ENCODE measurements at regions not wholly inside any gene's neighbourhood (a gene's known extent, or its start where the extent isn't known, plus 50 kb on each side); places are given as distances from the start of the nearest gene placed in this dataset.

- peak; percentile 95 for DNase-seq
- peak overlapping the region; percentile 68 for H3K27ac ChIP-seq (ENCODE audit: low read length)
- 22% methylated on average over 6 of the region's 13 CpGs for WGBS (ENCODE audit: insufficient coverage)
- no peaks in the 10 kb centered on the region for H3K27me3 ChIP-seq (ENCODE audit: control insufficient read depth, insufficient read depth, low read length)
- H3K4me1 ChIP-seq (ENCODE audit: control insufficient read depth, insufficient read depth, low read length), result peaks cover 8% of the 10 kb centered on the region
- no peak overlapping the region for H3K4me3 ChIP-seq (ENCODE audit: low read length)
- H3K36me3 ChIP-seq (ENCODE audit: control insufficient read depth, insufficient read depth, low read length), result no peaks in the 10 kb centered on the region
- no peaks in the 10 kb centered on the region for H3K9me3 ChIP-seq (replicated peaks; ENCODE audit: control insufficient read depth, low read depth, low read length)
Observed at GRCh38 chr2:8003462-8004075, 678.3 kb upstream of the ID2 start.

GRCh38 chr2:8004250-8004681 lies 677.6 kb upstream of the ID2 start:
- Histone ChIP-seq H3K36me3 (ENCODE audit: control insufficient read depth, insufficient read depth, low read length) (no peaks in the 10 kb centered on the region), H3K27me3 (ENCODE audit: control insufficient read depth, insufficient read depth, low read length) (no peaks in the 10 kb centered on the region), H3K4me3 (ENCODE audit: low read length) (no peak overlapping the region), H3K27ac (ENCODE audit: low read length) (peak overlapping the region; percentile 68), H3K4me1 (ENCODE audit: control insufficient read depth, insufficient read depth, low read length) (peaks cover 8% of the 10 kb centered on the region), H3K9me3 (replicated peaks; ENCODE audit: control insufficient read depth, low read depth, low read length) (no peaks in the 10 kb centered on the region)
- DNase-seq, result peak; percentile 71
- 12% methylated on average over 2 of the region's 4 CpGs for WGBS (ENCODE audit: insufficient coverage)

- peaks cover 8% of the 10 kb centered on the region for H3K4me1 ChIP-seq (ENCODE audit: control insufficient read depth, insufficient read depth, low read length)
- H3K9me3 ChIP-seq (replicated peaks; ENCODE audit: control insufficient read depth, low read depth, low read length), result no peaks in the 10 kb centered on the region
- no peaks in the 10 kb centered on the region for H3K36me3 ChIP-seq (ENCODE audit: control insufficient read depth, insufficient read depth, low read length)
- DNase-seq, result no peak
- H3K27ac ChIP-seq (ENCODE audit: low read length), result no peak overlapping the region
- H3K4me3 ChIP-seq (ENCODE audit: low read length), result no peak overlapping the region
- no peaks in the 10 kb centered on the region for H3K27me3 ChIP-seq (ENCODE audit: control insufficient read depth, insufficient read depth, low read length)
Observed at GRCh38 chr2:8006181-8006580, 675.7 kb upstream of the ID2 start.

DNA sequence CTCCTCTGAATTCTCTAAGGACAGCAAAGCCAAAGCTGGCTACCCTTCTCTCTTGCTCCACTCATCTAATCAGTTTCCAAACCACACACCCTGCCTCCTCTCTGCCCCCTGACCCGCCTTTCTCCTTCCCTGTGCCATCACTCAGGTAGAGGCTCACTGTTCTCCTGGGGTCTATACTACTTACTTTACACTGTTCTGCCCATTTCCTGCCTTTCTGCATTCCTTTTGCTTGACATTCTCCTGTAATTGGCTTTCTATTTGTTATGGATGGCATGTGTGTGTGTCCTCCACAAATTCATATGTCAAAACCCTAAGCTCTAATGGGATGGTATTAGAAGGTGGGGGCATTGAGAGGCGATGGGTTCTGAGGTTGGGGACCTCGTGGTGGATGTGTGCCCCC lies 675.2 kb upstream of the ID2 start:
- Histone ChIP-seq H3K27me3 (ENCODE audit: control insufficient read depth, insufficient read depth, low read length) (no peaks in the 10 kb centered on the region), H3K4me3 (ENCODE audit: low read length) (no peak overlapping the region), H3K9me3 (replicated peaks; ENCODE audit: control insufficient read depth, low read depth, low read length) (no peaks in the 10 kb centered on the region), H3K4me1 (ENCODE audit: control insufficient read depth, insufficient read depth, low read length) (peaks cover 8% of the 10 kb centered on the region), H3K36me3 (ENCODE audit: control insufficient read depth, insufficient read depth, low read length) (no peaks in the 10 kb centered on the region), H3K27ac (ENCODE audit: low read length) (no peak overlapping the region)
- DNase-seq, result no peak
- 83% methylated on average over 1 of the region's 3 CpGs for WGBS (ENCODE audit: insufficient coverage)

- DNase-seq, result no peak
- WGBS (ENCODE audit: insufficient coverage), result 63% methylated on average over 3 of the region's 11 CpGs
- H3K9me3 ChIP-seq (replicated peaks; ENCODE audit: control insufficient read depth, low read depth, low read length), result no peaks in the 10 kb centered on the region
Observed at GRCh38 chr2:8009010-8009597, 672.8 kb upstream of the ID2 start.

GRCh38 chr2:8015848-8016600 lies 665.8 kb upstream of the ID2 start:
- WGBS (ENCODE audit: insufficient coverage), result 52% methylated on average over 5 of the region's 7 CpGs
- H3K4me3 ChIP-seq (ENCODE audit: low read length), result no peak overlapping the region
- H3K27ac ChIP-seq (ENCODE audit: low read length), result no peak overlapping the region
- DNase-seq, result no peak
- no peaks in the 10 kb centered on the region for H3K27me3 ChIP-seq (ENCODE audit: control insufficient read depth, insufficient read depth, low read length)
- no peaks in the 10 kb centered on the region for H3K36me3 ChIP-seq (ENCODE audit: control insufficient read depth, insufficient read depth, low read length)
- H3K4me1 ChIP-seq (ENCODE audit: control insufficient read depth, insufficient read depth, low read length), result peaks cover 5% of the 10 kb centered on the region
- H3K9me3 ChIP-seq (replicated peaks; ENCODE audit: control insufficient read depth, low read depth, low read length), result no peaks in the 10 kb centered on the region

More at GRCh38 chr2:8009010-8009597, 672.8 kb upstream of the ID2 start:
- H3K27ac ChIP-seq (ENCODE audit: low read length), result no peak overlapping the region
- H3K36me3 ChIP-seq (ENCODE audit: control insufficient read depth, insufficient read depth, low read length), result no peaks in the 10 kb centered on the region
- H3K4me3 ChIP-seq (ENCODE audit: low read length), result no peak overlapping the region
- H3K4me1 ChIP-seq (ENCODE audit: control insufficient read depth, insufficient read depth, low read length), result peaks cover 7% of the 10 kb centered on the region
- no peaks in the 10 kb centered on the region for H3K27me3 ChIP-seq (ENCODE audit: control insufficient read depth, insufficient read depth, low read length)

DNA sequence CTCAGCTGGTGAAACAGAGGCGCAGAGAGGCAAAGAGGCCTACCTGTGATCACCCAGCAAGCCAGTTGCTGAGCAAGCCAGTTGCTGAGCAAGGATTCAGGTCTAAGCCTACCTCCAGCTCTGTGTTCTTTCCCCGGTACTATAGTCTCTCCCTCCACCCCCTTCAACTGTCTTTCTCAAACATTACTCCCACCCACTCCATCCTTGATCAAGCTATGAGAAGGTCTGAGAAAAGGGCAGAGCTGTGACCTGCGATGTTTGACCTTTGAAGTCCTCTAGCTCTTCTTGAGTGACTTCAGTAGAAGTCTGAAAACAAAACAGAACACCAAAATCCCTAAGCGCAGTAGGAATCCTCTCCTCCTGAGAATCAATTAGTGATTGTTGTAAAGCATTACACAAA lies 665.2 kb upstream of the ID2 start:
- Histone ChIP-seq H3K9me3 (replicated peaks; ENCODE audit: control insufficient read depth, low read depth, low read length) (no peaks in the 10 kb centered on the region), H3K27ac (ENCODE audit: low read length) (no peak overlapping the region), H3K4me3 (ENCODE audit: low read length) (no peak overlapping the region), H3K27me3 (ENCODE audit: control insufficient read depth, insufficient read depth, low read length) (no peaks in the 10 kb centered on the region), H3K36me3 (ENCODE audit: control insufficient read depth, insufficient read depth, low read length) (no peaks in the 10 kb centered on the region), H3K4me1 (ENCODE audit: control insufficient read depth, insufficient read depth, low read length) (peaks cover 5% of the 10 kb centered on the region)
- DNase-seq, result no peak
- WGBS (ENCODE audit: insufficient coverage), result 100% methylated on average over 1 of the region's 4 CpGs

DNA sequence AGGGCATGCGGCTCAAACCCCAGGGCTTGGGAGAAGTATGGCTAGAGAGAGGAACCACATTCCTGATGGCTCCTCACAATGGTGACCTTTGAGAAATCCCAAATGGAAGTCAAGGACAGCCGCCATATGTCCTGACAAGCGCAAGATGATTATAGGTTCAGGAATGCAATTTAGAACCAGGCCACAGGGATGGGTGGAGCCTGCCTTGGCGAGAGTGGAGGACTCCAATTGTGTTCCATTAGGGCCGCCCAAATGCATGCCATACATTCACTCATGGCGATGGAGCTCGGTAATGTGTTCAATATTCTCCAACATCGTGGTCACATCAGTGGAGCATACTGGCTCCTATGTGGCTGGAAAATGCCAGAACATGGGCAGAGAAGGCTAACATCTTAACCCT lies 662.9 kb upstream of the ID2 start:
- H3K27ac ChIP-seq (ENCODE audit: low read length), result no peak overlapping the region
- WGBS (ENCODE audit: insufficient coverage), result 97% methylated on average over 8 of the region's 8 CpGs

GRCh38 chr2:8019934-8020333 lies 661.9 kb upstream of the ID2 start:
- H3K9me3 ChIP-seq (replicated peaks; ENCODE audit: control insufficient read depth, low read depth, low read length), result no peaks in the 10 kb centered on the region
- H3K36me3 ChIP-seq (ENCODE audit: control insufficient read depth, insufficient read depth, low read length), result no peaks in the 10 kb centered on the region
- H3K4me3 ChIP-seq (ENCODE audit: low read length), result no peak overlapping the region
- whole genome bisulfite sequencing (ENCODE audit: insufficient coverage), result 94% methylated on average over 2 of the region's 8 CpGs
- H3K27ac ChIP-seq (ENCODE audit: low read length), result no peak overlapping the region
- H3K27me3 ChIP-seq (ENCODE audit: control insufficient read depth, insufficient read depth, low read length), result no peaks in the 10 kb centered on the region
- DNase-seq, result no peak
- no peaks in the 10 kb centered on the region for H3K4me1 ChIP-seq (ENCODE audit: control insufficient read depth, insufficient read depth, low read length)

More for the DNA sequence above, 662.9 kb upstream of the ID2 start:
- no peak for DNase-seq
- H3K36me3 ChIP-seq (ENCODE audit: control insufficient read depth, insufficient read depth, low read length), result no peaks in the 10 kb centered on the region
- H3K4me1 ChIP-seq (ENCODE audit: control insufficient read depth, insufficient read depth, low read length), result no peaks in the 10 kb centered on the region
- no peak overlapping the region for H3K4me3 ChIP-seq (ENCODE audit: low read length)
- no peaks in the 10 kb centered on the region for H3K27me3 ChIP-seq (ENCODE audit: control insufficient read depth, insufficient read depth, low read length)
- H3K9me3 ChIP-seq (replicated peaks; ENCODE audit: control insufficient read depth, low read depth, low read length), result no peaks in the 10 kb centered on the region

DNA sequence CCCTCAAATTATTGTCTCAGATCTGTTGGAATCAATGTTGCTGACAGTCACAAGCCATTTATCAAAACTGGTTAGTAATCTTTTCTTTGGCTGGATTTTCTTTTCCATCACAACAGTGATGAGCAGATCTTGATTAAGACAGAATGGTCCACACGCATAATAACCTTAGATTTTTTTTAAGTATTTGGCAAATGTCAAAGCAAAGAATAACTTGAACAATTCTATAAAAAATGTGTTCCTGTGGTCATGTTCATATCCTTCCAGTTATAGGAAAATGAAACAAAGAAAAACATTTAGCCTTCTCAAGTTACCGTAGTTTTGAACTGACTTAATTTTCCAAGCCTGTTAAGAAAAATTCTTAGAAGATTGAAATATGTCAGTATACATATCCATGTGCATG lies 659.9 kb upstream of the ID2 start:
- Histone ChIP-seq H3K4me3 (ENCODE audit: low read length) (no peak overlapping the region), H3K9me3 (replicated peaks; ENCODE audit: control insufficient read depth, low read depth, low read length) (no peaks in the 10 kb centered on the region), H3K4me1 (ENCODE audit: control insufficient read depth, insufficient read depth, low read length) (no peaks in the 10 kb centered on the region), H3K36me3 (ENCODE audit: control insufficient read depth, insufficient read depth, low read length) (no peaks in the 10 kb centered on the region), H3K27me3 (ENCODE audit: control insufficient read depth, insufficient read depth, low read length) (peaks cover 4% of the 10 kb centered on the region), H3K27ac (ENCODE audit: low read length) (no peak overlapping the region)
- no CpG with 5 or more reads among the region's 2 CpGs for WGBS (ENCODE audit: insufficient coverage)
- peak; percentile 61 for DNase-seq

All from muscle of leg (tissue), 3 donors.